ENCODE measurements at regions not wholly inside any gene's neighbourhood (a gene's known extent, or its start where the extent isn't known, plus 50 kb on each side); places are given as distances from the start of the nearest gene placed in this dataset.

DNA sequence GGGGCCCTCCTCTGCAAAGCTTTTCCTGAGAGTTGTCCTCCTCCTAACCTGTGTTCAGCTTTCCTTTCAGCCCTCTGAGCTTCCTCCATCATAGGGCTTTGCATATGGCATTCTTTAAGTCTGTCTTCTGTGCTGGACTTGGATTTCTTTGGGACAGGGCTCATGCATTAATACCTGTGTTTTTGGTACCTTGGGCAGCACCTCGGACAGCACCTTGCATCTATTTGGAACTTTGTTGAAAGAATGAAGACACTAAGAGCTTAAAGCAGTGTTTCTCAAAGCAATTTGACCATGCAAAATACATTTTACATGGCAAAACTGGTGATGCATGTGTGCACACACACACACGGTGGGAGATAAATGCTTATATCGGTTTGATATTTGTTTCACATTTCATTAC, 115.0 kb upstream of the SRRM4 start:
- H3K4me1 ChIP-seq (ENCODE audit: insufficient read depth) = peaks cover 3% of the 10 kb centered on the region; the same call in 1 of the 2 replicates
- H3K9me2 ChIP-seq (ENCODE audit: insufficient read depth) = no peaks in the 10 kb centered on the region
- no peak overlapping the region for H3K4me3 ChIP-seq
- H3K9me3 Mint-ChIP-seq = no peaks in the 10 kb centered on the region
- H3K4me2 ChIP-seq = no peak overlapping the region
- H4K20me1 ChIP-seq (replicated peaks; ENCODE audit: insufficient read depth) = no peaks in the 10 kb centered on the region
- peak; percentile 40; the same call in 2 of the 3 replicates for ATAC-seq
- H3K4me3 Mint-ChIP-seq = no peak overlapping the region
- H3K27me3 Mint-ChIP-seq (ENCODE audit: insufficient read depth, low read depth, poor library complexity) = peaks cover 4% of the 10 kb centered on the region
- H3K27ac ChIP-seq (ENCODE audit: low read depth) = no peak overlapping the region
- H3K4me1 Mint-ChIP-seq = peaks cover 5% of the 10 kb centered on the region; the same call in 2 of the 3 replicates
- H3K36me3 Mint-ChIP-seq (ENCODE audit: low read depth) = no peaks in the 10 kb centered on the region
- no peak overlapping the region for H2AFZ ChIP-seq
- peak; percentile 72 for DNase-seq (ENCODE audit: low spot score)
- no peaks in the 10 kb centered on the region for H3K27me3 ChIP-seq (ENCODE audit: insufficient read depth)
- TF ChIP-seq, protein P1, sequence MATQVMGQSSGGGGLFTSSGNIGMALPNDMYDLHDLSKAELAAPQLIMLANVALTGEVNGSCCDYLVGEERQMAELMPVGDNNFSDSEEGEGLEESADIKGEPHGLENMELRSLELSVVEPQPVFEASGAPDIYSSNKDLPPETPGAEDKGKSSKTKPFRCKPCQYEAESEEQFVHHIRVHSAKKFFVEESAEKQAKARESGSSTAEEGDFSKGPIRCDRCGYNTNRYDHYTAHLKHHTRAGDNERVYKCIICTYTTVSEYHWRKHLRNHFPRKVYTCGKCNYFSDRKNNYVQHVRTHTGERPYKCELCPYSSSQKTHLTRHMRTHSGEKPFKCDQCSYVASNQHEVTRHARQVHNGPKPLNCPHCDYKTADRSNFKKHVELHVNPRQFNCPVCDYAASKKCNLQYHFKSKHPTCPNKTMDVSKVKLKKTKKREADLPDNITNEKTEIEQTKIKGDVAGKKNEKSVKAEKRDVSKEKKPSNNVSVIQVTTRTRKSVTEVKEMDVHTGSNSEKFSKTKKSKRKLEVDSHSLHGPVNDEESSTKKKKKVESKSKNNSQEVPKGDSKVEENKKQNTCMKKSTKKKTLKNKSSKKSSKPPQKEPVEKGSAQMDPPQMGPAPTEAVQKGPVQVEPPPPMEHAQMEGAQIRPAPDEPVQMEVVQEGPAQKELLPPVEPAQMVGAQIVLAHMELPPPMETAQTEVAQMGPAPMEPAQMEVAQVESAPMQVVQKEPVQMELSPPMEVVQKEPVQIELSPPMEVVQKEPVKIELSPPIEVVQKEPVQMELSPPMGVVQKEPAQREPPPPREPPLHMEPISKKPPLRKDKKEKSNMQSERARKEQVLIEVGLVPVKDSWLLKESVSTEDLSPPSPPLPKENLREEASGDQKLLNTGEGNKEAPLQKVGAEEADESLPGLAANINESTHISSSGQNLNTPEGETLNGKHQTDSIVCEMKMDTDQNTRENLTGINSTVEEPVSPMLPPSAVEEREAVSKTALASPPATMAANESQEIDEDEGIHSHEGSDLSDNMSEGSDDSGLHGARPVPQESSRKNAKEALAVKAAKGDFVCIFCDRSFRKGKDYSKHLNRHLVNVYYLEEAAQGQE (IDR thresholded peaks at IDR 0.05; ENCODE audit: unreplicated experiment) = peak; percentile 87
- TF ChIP-seq, protein P2, sequence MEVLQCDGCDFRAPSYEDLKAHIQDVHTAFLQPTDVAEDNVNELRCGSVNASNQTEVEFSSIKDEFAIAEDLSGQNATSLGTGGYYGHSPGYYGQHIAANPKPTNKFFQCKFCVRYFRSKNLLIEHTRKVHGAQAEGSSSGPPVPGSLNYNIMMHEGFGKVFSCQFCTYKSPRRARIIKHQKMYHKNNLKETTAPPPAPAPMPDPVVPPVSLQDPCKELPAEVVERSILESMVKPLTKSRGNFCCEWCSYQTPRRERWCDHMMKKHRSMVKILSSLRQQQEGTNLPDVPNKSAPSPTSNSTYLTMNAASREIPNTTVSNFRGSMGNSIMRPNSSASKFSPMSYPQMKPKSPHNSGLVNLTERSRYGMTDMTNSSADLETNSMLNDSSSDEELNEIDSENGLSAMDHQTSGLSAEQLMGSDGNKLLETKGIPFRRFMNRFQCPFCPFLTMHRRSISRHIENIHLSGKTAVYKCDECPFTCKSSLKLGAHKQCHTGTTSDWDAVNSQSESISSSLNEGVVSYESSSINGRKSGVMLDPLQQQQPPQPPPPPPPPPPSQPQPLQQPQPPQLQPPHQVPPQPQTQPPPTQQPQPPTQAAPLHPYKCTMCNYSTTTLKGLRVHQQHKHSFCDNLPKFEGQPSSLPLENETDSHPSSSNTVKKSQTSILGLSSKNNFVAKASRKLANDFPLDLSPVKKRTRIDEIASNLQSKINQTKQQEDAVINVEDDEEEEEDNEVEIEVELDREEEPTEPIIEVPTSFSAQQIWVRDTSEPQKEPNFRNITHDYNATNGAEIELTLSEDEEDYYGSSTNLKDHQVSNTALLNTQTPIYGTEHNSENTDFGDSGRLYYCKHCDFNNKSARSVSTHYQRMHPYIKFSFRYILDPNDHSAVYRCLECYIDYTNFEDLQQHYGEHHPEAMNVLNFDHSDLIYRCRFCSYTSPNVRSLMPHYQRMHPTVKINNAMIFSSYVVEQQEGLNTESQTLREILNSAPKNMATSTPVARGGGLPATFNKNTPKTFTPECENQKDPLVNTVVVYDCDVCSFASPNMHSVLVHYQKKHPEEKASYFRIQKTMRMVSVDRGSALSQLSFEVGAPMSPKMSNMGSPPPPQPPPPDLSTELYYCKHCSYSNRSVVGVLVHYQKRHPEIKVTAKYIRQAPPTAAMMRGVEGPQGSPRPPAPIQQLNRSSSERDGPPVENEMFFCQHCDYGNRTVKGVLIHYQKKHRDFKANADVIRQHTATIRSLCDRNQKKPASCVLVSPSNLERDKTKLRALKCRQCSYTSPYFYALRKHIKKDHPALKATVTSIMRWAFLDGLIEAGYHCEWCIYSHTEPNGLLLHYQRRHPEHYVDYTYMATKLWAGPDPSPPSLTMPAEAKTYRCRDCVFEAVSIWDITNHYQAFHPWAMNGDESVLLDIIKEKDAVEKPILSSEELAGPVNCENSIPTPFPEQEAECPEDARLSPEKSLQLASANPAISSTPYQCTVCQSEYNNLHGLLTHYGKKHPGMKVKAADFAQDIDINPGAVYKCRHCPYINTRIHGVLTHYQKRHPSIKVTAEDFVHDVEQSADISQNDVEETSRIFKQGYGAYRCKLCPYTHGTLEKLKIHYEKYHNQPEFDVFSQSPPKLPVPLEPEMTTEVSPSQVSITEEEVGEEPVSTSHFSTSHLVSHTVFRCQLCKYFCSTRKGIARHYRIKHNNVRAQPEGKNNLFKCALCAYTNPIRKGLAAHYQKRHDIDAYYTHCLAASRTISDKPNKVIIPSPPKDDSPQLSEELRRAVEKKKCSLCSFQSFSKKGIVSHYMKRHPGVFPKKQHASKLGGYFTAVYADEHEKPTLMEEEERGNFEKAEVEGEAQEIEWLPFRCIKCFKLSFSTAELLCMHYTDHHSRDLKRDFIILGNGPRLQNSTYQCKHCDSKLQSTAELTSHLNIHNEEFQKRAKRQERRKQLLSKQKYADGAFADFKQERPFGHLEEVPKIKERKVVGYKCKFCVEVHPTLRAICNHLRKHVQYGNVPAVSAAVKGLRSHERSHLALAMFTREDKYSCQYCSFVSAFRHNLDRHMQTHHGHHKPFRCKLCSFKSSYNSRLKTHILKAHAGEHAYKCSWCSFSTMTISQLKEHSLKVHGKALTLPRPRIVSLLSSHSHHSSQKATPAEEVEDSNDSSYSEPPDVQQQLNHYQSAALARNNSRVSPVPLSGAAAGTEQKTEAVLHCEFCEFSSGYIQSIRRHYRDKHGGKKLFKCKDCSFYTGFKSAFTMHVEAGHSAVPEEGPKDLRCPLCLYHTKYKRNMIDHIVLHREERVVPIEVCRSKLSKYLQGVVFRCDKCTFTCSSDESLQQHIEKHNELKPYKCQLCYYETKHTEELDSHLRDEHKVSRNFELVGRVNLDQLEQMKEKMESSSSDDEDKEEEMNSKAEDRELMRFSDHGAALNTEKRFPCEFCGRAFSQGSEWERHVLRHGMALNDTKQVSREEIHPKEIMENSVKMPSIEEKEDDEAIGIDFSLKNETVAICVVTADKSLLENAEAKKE (CRISPR knock-in tag; IDR thresholded peaks at IDR 0.05) = no peak
- TF ChIP-seq EZH2phosphoT487 (IDR thresholded peaks at IDR 0.05; ENCODE audit: unreplicated experiment) = no peak
- H3K27ac Mint-ChIP-seq = no peak overlapping the region
- no peaks in the 10 kb centered on the region for H3F3A ChIP-seq (replicated peaks; ENCODE audit: low read depth)
- H3K79me2 ChIP-seq (replicated peaks; ENCODE audit: insufficient read depth) = no peaks in the 10 kb centered on the region
- no peaks in the 10 kb centered on the region for H3K36me3 ChIP-seq (ENCODE audit: insufficient read depth)

Measured in GM23338 (cell line).